ENCODE measurements at regions not wholly inside any gene's neighbourhood (a gene's known extent, or its start where the extent isn't known, plus 50 kb on each side); places are given as distances from the start of the nearest gene placed in this dataset.

DNA sequence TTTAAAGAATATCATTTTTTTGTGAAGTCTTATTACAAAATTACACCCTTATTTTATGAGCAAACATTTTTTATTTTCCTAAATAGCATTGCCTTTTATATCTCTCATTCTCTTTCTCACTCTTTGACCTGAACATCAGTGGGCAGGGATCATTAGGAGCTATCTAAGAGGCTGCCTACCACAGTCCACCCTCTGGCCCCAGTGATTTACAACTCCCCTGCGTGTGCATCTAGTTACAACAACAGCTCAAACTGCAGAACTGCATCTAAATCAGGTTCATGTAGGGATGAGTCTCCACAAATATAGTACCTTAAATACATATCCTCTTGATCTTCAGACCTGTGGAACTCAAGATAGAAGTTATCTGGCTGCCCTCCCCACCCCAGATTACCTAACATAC lies 172.4 kb upstream of the CXCR4 start:
- H3K27me3 ChIP-seq (ENCODE audit: insufficient read depth, poor library complexity, severe bottlenecking), result no peaks in the 10 kb centered on the region
- TF ChIP-seq, protein P1, sequence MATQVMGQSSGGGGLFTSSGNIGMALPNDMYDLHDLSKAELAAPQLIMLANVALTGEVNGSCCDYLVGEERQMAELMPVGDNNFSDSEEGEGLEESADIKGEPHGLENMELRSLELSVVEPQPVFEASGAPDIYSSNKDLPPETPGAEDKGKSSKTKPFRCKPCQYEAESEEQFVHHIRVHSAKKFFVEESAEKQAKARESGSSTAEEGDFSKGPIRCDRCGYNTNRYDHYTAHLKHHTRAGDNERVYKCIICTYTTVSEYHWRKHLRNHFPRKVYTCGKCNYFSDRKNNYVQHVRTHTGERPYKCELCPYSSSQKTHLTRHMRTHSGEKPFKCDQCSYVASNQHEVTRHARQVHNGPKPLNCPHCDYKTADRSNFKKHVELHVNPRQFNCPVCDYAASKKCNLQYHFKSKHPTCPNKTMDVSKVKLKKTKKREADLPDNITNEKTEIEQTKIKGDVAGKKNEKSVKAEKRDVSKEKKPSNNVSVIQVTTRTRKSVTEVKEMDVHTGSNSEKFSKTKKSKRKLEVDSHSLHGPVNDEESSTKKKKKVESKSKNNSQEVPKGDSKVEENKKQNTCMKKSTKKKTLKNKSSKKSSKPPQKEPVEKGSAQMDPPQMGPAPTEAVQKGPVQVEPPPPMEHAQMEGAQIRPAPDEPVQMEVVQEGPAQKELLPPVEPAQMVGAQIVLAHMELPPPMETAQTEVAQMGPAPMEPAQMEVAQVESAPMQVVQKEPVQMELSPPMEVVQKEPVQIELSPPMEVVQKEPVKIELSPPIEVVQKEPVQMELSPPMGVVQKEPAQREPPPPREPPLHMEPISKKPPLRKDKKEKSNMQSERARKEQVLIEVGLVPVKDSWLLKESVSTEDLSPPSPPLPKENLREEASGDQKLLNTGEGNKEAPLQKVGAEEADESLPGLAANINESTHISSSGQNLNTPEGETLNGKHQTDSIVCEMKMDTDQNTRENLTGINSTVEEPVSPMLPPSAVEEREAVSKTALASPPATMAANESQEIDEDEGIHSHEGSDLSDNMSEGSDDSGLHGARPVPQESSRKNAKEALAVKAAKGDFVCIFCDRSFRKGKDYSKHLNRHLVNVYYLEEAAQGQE (IDR thresholded peaks at IDR 0.05; ENCODE audit: insufficient replicate concordance, low read depth), result no peak
- TF ChIP-seq POLR2AphosphoS5 (IDR thresholded peaks at IDR 0.05; ENCODE audit: low read depth) (no peak), SPI1 (IDR thresholded peaks at IDR 0.05; ENCODE audit: borderline replicate concordance, low read depth) (no peak), GABPA (IDR thresholded peaks at IDR 0.05; ENCODE audit: low read depth) (no peak)
- TF ChIP-seq, protein P2, sequence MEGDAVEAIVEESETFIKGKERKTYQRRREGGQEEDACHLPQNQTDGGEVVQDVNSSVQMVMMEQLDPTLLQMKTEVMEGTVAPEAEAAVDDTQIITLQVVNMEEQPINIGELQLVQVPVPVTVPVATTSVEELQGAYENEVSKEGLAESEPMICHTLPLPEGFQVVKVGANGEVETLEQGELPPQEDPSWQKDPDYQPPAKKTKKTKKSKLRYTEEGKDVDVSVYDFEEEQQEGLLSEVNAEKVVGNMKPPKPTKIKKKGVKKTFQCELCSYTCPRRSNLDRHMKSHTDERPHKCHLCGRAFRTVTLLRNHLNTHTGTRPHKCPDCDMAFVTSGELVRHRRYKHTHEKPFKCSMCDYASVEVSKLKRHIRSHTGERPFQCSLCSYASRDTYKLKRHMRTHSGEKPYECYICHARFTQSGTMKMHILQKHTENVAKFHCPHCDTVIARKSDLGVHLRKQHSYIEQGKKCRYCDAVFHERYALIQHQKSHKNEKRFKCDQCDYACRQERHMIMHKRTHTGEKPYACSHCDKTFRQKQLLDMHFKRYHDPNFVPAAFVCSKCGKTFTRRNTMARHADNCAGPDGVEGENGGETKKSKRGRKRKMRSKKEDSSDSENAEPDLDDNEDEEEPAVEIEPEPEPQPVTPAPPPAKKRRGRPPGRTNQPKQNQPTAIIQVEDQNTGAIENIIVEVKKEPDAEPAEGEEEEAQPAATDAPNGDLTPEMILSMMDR (IDR thresholded peaks at IDR 0.05; ENCODE audit: insufficient read depth, low read length), result no peak
- no peak for DNase-seq (ENCODE audit: low read depth in 1 of 2, low spot score in 1 of 2)
- no peak overlapping the region for H3K27ac ChIP-seq (replicated peaks)
- no peak overlapping the region for H3K4me3 ChIP-seq (replicated peaks; ENCODE audit: insufficient read depth, low read length)

DNA sequence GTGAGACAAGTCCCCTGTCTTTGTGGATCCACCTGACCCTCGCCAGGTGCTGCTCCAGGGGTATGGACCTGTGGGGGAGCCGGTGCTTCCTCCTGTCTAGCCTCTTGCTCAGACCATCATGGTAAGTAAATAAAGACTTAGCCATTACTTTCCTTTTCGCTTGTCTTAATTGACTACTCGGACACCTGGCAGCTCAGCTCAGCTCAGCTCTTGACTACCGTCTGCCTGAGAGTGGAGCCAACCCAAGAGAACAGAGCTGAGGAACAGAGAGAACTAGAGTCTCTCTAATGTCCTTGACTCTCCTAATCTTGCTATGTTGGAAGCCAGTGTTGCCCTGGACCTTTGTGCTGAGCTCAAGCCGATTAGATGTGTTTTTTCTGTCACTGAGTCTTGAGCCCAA lies 170.3 kb upstream of the CXCR4 start:
- H3K27me3 ChIP-seq (ENCODE audit: insufficient read depth, poor library complexity, severe bottlenecking), result no peaks in the 10 kb centered on the region
- TF ChIP-seq, protein P1 (IDR thresholded peaks at IDR 0.05; ENCODE audit: insufficient replicate concordance, low read depth), result no peak
- TF ChIP-seq GABPA (IDR thresholded peaks at IDR 0.05; ENCODE audit: low read depth) (no peak), SPI1 (IDR thresholded peaks at IDR 0.05; ENCODE audit: borderline replicate concordance, low read depth) (no peak), POLR2AphosphoS5 (IDR thresholded peaks at IDR 0.05; ENCODE audit: low read depth) (no peak)
- TF ChIP-seq, protein P2 (IDR thresholded peaks at IDR 0.05; ENCODE audit: insufficient read depth, low read length), result no peak
- H3K4me3 ChIP-seq (replicated peaks; ENCODE audit: insufficient read depth, low read length), result no peak overlapping the region
- no peak overlapping the region for H3K27ac ChIP-seq (replicated peaks)
- DNase-seq (ENCODE audit: low read depth in 1 of 2, low spot score in 1 of 2), result no peak

DNA sequence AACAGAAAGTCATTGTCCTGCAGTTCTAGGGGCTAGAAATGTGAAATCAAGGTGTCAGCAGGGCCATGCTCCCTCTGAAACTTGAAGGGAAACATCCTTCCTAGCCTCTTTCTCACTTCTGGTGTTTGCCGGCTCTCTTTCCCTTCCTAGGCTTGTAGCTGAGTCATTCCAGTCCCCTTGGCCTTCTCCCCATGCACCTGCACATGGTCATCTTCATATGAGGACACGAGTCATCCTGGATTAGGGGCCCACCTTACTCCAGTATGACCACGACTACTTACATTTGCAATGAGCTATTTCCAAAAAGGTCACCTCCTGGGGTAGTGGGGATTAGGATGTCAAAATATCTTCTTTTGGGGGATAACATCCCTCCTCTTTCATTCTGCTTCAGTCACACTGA lies 168.5 kb upstream of the CXCR4 start:
- H3K27ac ChIP-seq (replicated peaks), result no peak overlapping the region
- TF ChIP-seq, protein P2 (IDR thresholded peaks at IDR 0.05; ENCODE audit: insufficient read depth, low read length), result no peak
- TF ChIP-seq, protein P1 (IDR thresholded peaks at IDR 0.05; ENCODE audit: insufficient replicate concordance, low read depth), result no peak
- TF ChIP-seq SPI1 (IDR thresholded peaks at IDR 0.05; ENCODE audit: borderline replicate concordance, low read depth), result no peak
- no peak for TF ChIP-seq GABPA (IDR thresholded peaks at IDR 0.05; ENCODE audit: low read depth)
- no peak for TF ChIP-seq POLR2AphosphoS5 (IDR thresholded peaks at IDR 0.05; ENCODE audit: low read depth)
- DNase-seq (ENCODE audit: low read depth in 1 of 2, low spot score in 1 of 2), result no peak

More for the DNA sequence above, 168.5 kb upstream of the CXCR4 start:
- Histone ChIP-seq H3K27me3 (ENCODE audit: insufficient read depth, poor library complexity, severe bottlenecking) (no peaks in the 10 kb centered on the region), H3K4me3 (replicated peaks; ENCODE audit: insufficient read depth, low read length) (no peak overlapping the region)
